ENCODE measurements at regions not wholly inside any gene's neighbourhood (a gene's known extent, or its start where the extent isn't known, plus 50 kb on each side); places are given as distances from the start of the nearest gene placed in this dataset.
"Not testable (repeated sequence)": the region's sequence is repeated elsewhere in the genome, so short reads cannot be mapped to it uniquely, and the experiment has no call there.

DNA sequence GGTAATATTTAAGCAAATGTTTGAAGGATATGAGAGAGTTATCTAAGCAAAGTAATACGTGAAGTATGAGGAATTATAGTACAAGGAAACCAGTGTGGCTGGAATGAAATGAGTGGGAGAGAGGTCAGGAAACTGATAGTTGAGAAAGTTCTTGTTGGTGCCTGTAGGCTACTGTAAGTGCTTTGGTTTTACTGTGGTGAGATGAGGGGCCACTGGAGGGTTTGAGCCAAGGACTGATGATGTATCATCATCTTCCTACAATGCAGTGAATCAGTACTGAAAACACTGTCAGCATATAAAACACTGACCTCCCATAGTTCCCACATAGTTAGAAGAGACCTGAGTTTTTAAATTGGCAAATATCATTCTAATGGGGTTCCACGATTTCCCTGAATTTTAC lies 367.5 kb upstream of the CTSO start:
- peak; percentile 43 for DNase-seq (ENCODE audit: low read depth)

DNA sequence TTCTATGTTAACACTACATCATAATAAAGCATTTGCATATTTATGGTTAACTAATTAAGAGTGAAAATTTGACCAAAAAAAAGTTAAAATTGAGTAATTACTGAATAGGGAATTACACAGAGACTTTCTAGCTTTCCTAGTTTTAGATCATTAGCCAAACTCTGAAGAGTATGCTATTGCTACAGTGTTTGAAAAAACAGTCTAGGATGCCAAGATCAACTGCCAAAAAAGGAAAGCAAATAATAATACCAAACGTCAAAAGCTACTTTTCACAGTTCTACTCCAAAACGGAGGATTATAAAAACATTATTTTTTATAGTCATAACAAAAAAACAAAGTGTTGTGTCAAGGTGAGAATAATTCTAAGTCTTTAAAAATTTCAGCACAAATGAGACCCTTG lies 359.8 kb upstream of the CTSO start:
- no peak for DNase-seq (ENCODE audit: low read depth)

DNA sequence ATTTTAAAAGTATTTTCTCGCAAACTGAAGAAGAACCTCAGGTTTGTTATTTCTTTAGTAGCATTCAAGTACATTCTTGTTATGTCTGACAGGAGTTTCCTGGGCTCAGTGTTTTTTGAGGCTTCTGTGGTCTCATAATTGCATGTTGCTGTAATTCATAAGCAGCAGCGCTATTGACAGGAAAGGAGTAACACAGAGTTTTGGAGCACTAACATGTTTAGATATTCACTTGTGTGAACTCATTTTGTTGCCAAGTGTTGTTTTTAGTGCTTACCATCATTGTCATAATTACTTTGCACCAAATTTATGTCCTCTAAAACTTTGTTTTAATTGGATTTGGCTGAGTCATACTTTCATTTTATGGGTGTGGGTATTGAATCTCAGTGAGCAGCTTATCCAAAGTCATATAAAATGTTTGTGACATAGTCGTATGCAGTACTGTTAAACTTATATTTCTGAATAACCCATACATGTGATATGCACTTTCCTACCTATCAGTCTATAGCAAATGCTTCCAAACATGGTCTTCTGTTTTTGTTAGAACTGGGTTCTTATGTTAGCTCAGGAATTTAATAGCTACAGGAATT lies 358.7 kb upstream of the CTSO start:
- DNase-seq (ENCODE audit: low read depth), result no peak

GRCh38 chr4:156309031-156309430 lies 355.4 kb upstream of the CTSO start:
- no peak for DNase-seq (ENCODE audit: low read depth)

- no peak for DNase-seq (ENCODE audit: low read depth)
Measured at GRCh38 chr4:156303708-156304107, 350.0 kb upstream of the CTSO start.

- DNase-seq (ENCODE audit: low read depth), result no peak
Measured at GRCh38 chr4:156298230-156298629, 344.6 kb upstream of the CTSO start.

DNA sequence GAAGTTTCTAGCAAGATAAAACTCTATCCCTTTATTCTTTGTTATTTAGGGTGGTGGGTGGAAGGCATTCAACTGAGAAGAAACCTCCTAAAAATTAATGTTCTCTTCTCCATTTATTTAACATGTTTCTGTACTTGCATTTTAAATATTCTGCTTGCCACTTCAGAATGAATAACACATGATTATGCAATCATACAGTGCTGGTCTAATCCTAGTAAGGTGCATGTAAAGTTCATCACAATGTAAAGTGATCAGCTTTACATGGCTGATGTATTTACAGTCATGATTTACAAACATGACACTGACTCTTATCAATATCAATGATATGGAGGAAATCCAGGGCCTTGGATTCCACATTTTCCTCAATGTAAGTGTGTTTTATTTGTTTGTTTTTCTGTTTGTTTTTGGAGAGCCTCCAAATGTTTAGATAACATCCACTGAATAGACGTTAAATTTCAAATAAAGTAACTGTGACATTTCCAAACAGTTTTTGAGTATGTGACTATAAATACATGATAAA lies 342.1 kb upstream of the CTSO start:
- DNase-seq (ENCODE audit: low read depth), result no peak

- DNase-seq (ENCODE audit: low read depth), result peak; percentile 91
Measured at GRCh38 chr4:156294577-156294976, 340.9 kb upstream of the CTSO start.

GRCh38 chr4:156293657-156294297 lies 340.1 kb upstream of the CTSO start:
- peak; percentile 87 for DNase-seq (ENCODE audit: low read depth)

- peak; percentile 39 for DNase-seq (ENCODE audit: low read depth)
Measured at GRCh38 chr4:156291317-156291716, 337.7 kb upstream of the CTSO start.

DNA sequence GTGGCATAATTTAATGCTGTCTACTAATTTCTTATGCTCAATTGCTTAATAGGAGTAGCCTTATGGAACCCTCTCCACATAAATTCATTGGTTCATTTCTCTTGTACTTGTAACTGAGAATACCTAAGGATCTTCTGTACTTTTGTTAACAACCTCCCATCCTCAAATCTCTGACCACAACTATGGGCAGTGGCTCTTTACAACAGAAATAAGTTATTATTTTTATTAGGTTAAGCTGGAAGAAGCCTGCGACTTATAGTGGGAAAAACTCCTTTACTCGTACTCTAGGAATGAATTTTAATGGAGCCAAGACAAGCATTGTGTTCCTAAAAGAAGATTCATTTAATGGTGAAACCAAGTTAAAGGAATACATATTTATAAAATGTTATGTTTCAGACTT lies 337.1 kb upstream of the CTSO start:
- DNase-seq (ENCODE audit: low read depth), result no peak

- not testable (repeated sequence) for DNase-seq (ENCODE audit: low read depth)
Measured at GRCh38 chr4:156290026-156290425, 336.4 kb upstream of the CTSO start.

DNA sequence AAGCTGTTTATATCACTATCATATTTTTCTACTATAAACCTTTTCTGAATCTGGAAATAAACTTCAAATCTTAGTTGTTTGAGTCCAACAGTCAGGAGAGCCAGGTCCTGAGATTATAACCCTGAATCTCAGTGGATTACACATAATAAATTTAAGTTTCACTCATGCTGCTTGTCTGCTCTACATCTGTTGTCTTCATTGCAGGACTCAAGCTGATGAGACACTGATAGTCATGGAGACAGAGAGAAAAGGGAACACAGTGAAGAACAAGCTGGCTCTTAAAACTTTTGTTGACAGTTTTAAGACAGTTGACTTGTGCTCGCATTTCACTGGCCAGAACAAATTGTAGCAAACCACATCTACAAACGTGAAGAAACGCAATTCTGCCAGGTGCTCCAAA lies 327.0 kb upstream of the CTSO start:
- no peak for DNase-seq (ENCODE audit: low read depth)

GRCh38 chr4:156265407-156265806 lies 311.7 kb upstream of the CTSO start:
- no peak for DNase-seq (ENCODE audit: low read depth)

DNA sequence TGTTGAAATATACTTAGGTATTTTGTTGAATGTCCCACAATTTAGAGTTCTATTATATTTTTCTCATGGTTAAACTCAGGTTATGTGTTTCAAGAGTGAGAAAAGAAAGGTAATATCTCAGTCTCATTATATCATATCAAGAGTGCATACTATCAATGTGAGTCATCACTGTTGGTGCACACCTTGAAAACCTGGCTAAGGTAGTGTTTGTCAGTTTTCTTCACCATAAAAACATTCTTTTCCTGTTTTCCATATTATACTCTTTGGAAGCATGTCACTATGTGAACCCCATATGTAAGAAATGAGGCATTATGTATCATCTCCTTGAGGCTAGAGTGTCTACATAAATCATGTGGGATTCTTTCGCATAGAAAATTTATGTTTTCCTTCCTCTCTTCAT lies 307.6 kb upstream of the CTSO start:
- DNase-seq (ENCODE audit: low read depth), result no peak

DNA sequence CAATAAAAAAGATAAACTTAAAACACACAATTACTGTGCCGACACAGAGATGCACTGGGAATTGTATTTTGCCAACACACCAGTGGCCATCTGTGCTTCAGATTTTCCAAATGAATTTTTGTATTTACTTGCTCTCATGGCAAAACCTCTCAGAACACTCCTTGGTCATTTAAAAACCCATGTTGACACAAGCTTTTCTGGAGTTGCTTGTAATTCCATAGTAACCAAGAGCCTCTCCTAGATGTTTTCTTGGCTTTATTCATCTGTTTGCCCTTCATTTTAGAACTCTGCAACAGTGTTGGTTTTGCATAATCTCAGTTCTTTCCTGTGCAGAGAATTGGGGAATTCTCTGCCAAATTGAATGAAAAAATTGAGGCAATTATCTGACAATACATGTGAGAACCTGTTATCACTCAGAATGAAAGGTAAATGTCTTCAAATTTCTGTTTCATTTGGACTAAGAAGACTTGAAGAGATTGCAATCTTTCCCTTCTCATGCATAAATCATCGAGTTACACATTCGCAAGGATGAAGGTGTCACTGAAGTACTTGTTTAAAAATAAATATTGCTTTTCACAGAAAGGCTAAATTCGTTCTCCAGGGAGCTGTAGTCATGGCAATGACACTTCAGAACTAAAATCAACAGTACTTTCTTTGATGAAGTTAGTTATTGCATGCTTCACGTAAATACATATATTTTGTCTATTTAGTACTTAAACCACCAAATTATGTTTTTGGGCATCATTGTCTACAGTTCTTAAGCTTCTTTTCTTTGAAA lies 301.8 kb upstream of the CTSO start:
- no peak for DNase-seq (ENCODE audit: low read depth)

DNA sequence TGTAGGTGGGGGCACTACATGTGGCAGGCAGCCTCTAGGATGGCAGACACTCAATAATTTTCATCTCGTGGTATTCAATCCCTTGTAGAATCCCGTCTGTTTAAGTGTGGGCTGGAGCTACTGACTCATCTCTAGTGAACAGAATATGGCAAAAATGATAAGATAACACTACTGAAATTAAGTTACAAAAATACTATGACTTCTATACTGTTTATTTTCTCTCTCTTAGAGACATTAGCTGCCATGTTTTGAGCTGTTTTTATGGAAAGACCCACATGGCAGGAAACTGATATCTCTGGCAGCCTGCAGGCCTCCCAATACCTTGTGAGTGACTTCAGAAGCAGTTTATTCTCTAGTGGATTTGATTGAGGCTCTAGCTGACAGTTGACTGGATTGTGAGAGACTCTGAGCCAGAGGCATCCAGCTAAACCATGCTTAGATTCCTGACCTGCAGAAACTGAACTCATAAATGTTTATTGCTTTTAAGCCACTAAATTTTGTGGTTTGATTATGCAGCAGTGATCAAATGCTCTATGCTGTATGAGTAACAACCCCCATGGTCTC lies 298.8 kb upstream of the CTSO start:
- DNase-seq (ENCODE audit: low read depth), result no peak

GRCh38 chr4:156251373-156252065 lies 297.9 kb upstream of the CTSO start:
- DNase-seq (ENCODE audit: low read depth), result no peak

GRCh38 chr4:156248917-156249316 lies 295.3 kb upstream of the CTSO start:
- DNase-seq (ENCODE audit: low read depth), result no peak

DNA sequence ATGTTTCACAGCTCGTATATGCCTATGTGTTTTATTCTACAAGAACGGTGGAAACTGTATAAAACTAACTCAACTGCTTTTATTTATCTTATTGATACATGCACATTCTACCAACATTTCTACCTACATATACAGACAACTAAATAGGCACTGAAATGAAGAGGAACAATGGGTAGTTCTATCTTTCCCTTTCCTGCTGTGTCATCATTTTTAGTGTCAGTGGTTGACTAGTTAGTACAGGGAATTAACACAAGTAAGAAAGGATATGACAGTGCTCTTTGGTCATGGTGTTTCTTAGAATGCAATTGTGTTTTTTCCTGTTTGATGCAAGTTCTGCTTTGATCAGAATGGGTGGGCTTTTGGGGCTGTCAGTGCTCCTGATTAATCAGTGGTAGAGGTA lies 293.8 kb upstream of the CTSO start:
- DNase-seq (ENCODE audit: low read depth), result no peak

DNA sequence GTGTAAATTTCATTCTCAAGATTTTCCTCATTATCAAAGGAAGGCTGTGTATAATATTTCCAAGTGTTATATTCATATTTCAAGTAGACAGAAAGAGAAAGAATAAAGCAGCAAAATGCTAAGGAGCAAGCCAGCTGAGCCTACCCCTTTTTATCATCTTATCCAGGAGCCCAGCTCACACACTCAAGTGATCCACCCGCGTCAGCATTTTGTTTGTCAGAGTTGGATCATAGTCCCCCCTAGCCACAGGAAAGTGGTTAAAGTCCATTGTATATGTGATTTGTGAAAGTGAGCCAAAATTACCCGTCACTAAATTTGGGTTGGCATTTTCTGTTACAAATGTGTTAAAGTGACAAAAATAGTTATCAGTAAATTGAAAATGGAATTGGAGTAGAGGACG lies 289.3 kb upstream of the CTSO start:
- no peak for DNase-seq (ENCODE audit: low read depth)

- DNase-seq (ENCODE audit: low read depth), result no peak
Measured at GRCh38 chr4:156242390-156242789, 288.7 kb upstream of the CTSO start.

Data from HS-27A (cell line).